Panc1 (cell line): ENCODE measurements at regions not wholly inside any gene's neighbourhood (a gene's known extent, or its start where the extent isn't known, plus 50 kb on each side); places are given as distances from the start of the nearest gene placed in this dataset.

Experiments used
- CTCF ChIP-seq: fragments of 450-650 bp; IDR thresholded peaks from 2 replicates; pipeline ENCODE4 v1.5.1; 2017; ENCODE audit warnings: mild to moderate bottlenecking
- POLR2AphosphoS5 ChIP-seq: IDR thresholded peaks from 2 replicates; pipeline ENCODE4 v1.6.1; 2012; ENCODE audit warnings: mild to moderate bottlenecking, low read depth, low read length, moderate library complexity
- TCF7L2 ChIP-seq: IDR thresholded peaks from 2 replicates; pipeline ENCODE4 v1.6.1; 2011; ENCODE audit warnings: mild to moderate bottlenecking, low read depth, low read length, inconsistent platforms

GRCh38 chr10:6713716-6714115 is 133.6 kb upstream of the PRKCQ start:
- TF ChIP-seq CTCF (no peak), POLR2AphosphoS5 (no peak), TCF7L2 (no peak)
